Stimulated activated naive CD8-positive, alpha-beta T cell treated with anti-CD3 and anti-CD28 coated beads, Interleukin-15, amount 100 ng/mL, for 72 hours (primary cell): ENCODE measurements at regions not wholly inside any gene's neighbourhood (a gene's known extent, or its start where the extent isn't known, plus 50 kb on each side); places are given as distances from the start of the nearest gene placed in this dataset.

Experiments used
- ATAC-seq: fragments of 150-1000 bp; cut with Tn5 transposase; 2 replicates; pipeline ENCODE4 v1.10.0; 2021; ENCODE audit warnings: mild to moderate bottlenecking, moderate library complexity
- DNase-seq, 2 donors: peaks; one replicate each; pipeline ENCODE4 v3.0.0; 2021 to 2022
- H3K27ac Mint-ChIP-seq, 2 donors: one replicate each; pipeline ENCODE4 v1.8.0; 2022; ENCODE audit warnings: mild to moderate bottlenecking in 2 of 2, mixed read lengths in 2 of 2, moderate library complexity in 2 of 2
- H3K27me3 Mint-ChIP-seq: one replicate; pipeline ENCODE4 v1.8.0; 2022; ENCODE audit warnings: mixed read lengths
- H3K4me1 Mint-ChIP-seq: one replicate; pipeline ENCODE4 v1.8.0; 2022; ENCODE audit warnings: mild to moderate bottlenecking, mixed read lengths
- H3K4me3 Mint-ChIP-seq, 2 donors: one replicate each; pipeline ENCODE4 v1.8.0; 2022; ENCODE audit warnings: mild to moderate bottlenecking in 2 of 2, mixed read lengths in 2 of 2, moderate library complexity in 1 of 2
- H3K9me3 Mint-ChIP-seq, 2 donors: one replicate each; pipeline ENCODE4 v1.8.0; 2022; ENCODE audit warnings: mixed read lengths in 2 of 2

DNA sequence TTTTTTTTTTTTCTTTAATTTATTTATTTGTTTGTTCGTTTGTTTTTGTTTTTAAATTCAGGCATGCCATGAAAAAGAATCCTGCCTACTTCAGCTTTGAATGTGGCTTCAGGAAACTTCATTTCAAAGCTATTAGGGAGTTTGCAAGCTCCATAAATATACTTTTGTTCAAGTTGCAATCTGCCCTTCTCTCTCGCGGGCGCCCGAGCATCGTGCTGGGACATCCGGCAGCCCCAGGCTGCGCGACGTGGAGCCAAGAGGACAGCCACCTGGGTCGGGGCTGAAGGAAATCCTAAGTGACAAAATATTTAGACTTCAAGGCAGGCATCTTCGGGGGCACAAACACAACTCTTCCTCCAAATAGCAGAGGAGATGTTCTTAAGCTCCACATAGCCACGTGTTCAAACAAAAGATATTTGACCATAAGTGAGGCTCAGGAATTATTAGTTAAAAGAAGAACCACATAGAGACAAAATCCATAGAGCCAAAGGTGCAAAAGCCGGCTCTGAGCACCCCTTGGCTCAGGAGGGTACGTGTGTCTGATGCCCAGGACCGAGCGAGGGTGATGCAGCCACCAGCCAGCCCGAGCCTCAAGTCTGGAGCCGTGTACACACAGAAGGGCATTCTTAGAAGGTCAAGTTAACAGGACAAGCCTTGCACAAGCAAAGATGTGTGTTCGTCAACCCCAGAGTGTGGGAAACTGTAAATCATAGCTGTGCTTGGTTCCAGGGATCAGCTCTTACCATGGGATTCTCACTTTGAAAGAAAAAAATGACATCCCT, 256.5 kb upstream of the SALL3 start:
- no peak for ATAC-seq
- Mint-ChIP-seq H3K27me3 (peaks cover 36% of the 10 kb centered on the region), H3K4me1 (no peaks in the 10 kb centered on the region), H3K9me3 (no peaks in the 10 kb centered on the region), H3K4me3 (no peak overlapping the region), H3K27ac (no peak overlapping the region)
- DNase-seq = no peak

DNA sequence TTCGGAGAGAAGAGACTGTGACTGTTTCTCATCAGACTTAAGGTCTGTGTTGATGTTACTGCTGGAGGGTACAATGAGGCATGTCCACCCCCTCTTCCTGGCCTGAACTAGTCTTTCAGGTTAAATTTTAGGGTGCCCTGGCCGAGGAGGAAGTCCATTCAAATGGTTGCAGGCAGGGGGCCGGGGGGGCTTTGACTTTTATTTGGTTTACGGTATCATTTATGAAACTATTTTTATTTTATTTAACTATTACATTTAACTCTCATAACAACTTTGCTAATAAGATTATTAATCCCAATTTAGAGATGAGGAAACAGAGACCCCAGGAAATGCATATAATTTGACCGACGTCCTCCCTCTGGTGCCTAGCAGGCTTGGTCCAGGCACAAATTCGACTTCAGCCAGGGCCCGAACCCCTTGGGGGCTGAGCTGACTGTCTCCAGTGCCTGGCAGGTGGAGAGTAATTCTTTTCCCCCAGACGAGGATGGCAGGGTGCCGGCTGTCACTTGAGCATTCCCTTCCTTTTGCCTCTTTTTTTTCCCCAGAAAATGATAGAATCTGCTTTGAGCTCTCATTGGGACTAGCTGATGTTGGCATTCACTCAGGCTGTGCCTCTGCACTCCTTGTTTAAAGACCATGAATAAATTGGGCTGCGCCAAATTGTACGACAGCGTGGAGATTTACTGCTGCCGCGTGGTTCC, 255.3 kb upstream of the SALL3 start:
- no peaks in the 10 kb centered on the region for H3K9me3 Mint-ChIP-seq
- H3K27ac Mint-ChIP-seq = no peak overlapping the region
- no peak for ATAC-seq
- H3K4me1 Mint-ChIP-seq = no peaks in the 10 kb centered on the region
- H3K27me3 Mint-ChIP-seq = peaks cover 36% of the 10 kb centered on the region
- no peak for DNase-seq
- no peak overlapping the region for H3K4me3 Mint-ChIP-seq

DNA sequence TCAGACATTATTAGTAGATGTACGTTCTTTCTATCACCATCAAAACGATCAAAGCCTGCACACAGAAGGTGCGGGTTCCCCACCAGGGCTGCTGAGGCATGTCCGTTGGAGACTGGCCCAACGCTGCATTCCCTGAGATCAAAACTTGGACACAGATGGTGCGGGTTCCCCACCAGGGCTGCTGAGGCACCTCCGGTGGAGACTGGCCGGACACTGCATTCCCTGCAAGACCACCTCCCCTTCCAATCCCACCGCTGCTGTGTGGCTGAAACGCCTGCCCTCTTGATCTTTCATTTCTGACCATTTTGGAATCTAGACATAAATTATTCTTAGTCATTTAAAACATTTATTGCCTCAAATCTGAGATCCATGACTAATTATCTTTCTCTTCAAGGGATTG, 254.2 kb upstream of the SALL3 start:
- no peaks in the 10 kb centered on the region for H3K9me3 Mint-ChIP-seq
- no peak for DNase-seq
- peaks cover 29% of the 10 kb centered on the region for H3K27me3 Mint-ChIP-seq
- no peak overlapping the region for H3K27ac Mint-ChIP-seq
- ATAC-seq = no peak
- no peaks in the 10 kb centered on the region for H3K4me1 Mint-ChIP-seq
- no peak overlapping the region for H3K4me3 Mint-ChIP-seq

DNA sequence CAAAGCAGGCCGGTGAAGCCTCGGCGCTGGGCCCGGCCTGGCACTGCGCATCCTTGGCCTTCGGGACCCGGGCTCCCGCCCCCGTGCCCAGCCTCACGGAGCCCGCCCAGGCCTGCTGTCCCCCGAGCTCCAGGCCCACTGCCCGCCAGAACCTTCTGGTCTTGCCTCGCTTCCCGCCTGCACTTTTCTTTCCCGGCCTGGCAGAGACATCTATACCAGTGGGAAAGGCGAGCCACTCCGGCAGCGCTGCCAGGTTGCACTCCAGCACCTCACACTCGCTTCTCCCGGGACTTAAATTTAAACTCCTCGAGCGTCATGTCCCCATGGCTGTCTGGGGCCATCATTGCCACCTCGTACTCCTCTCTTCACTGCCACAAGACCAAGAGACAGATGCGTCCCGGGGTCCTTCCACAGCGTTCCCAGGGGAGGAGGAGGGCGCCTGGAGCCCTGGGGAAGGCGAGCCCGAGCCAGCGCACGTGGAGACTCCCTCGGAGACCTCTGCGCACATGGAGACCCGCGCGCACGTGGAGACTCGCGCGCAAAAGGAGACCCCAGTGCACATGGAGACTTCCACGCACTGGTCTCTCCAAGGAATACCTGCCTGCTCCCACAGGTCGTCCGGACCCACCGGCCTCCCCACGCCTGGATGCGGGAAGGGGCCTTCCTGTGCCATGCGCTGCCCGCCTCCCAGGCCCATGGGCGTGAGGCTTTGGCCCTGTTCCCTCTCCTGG, 253.1 kb upstream of the SALL3 start:
- Mint-ChIP-seq H3K4me1 (no peaks in the 10 kb centered on the region), H3K27me3 (peaks cover 28% of the 10 kb centered on the region), H3K4me3 (no peak overlapping the region), H3K27ac (peak overlapping the region in 1 of 2 donors; percentile 59), H3K9me3 (no peaks in the 10 kb centered on the region)
- DNase-seq (no peak), ATAC-seq (no peak)

DNA sequence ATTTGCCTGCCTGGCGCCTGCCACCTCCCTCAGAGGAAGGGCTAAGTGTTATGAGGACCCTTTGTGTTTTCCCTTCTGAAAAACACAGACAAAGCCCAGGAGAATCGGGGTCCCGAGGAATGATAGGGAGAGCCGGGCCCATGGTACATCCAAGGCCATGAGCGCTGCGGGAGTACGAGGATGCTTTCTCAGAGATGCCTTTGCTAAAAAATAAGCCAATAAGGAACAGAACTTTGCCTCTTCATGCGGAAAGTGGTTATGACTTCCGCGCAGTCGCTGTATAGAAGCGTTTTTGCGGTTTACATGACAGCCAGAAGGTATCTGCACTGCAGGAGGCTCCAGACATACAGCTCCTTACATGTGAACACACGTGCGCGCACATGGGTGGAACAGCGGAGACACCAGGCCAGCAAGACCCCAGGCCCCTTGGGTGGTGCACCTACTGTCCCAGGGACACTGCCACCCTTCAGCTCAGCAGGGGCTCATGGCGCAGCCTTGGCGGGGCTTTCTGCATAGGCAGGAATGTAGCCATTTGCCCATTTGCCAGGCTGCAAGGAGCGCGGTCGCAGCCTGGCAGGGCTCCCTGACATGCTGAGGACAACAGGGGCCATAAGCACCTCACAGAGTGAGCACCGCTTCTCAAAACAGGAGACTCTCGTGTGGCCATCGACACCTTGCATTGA, 252.4 kb upstream of the SALL3 start:
- Mint-ChIP-seq H3K9me3 (no peaks in the 10 kb centered on the region), H3K27ac (no peak overlapping the region), H3K27me3 (peaks cover 21% of the 10 kb centered on the region), H3K4me3 (no peak overlapping the region), H3K4me1 (no peaks in the 10 kb centered on the region)
- ATAC-seq (no peak), DNase-seq (no peak)

DNA sequence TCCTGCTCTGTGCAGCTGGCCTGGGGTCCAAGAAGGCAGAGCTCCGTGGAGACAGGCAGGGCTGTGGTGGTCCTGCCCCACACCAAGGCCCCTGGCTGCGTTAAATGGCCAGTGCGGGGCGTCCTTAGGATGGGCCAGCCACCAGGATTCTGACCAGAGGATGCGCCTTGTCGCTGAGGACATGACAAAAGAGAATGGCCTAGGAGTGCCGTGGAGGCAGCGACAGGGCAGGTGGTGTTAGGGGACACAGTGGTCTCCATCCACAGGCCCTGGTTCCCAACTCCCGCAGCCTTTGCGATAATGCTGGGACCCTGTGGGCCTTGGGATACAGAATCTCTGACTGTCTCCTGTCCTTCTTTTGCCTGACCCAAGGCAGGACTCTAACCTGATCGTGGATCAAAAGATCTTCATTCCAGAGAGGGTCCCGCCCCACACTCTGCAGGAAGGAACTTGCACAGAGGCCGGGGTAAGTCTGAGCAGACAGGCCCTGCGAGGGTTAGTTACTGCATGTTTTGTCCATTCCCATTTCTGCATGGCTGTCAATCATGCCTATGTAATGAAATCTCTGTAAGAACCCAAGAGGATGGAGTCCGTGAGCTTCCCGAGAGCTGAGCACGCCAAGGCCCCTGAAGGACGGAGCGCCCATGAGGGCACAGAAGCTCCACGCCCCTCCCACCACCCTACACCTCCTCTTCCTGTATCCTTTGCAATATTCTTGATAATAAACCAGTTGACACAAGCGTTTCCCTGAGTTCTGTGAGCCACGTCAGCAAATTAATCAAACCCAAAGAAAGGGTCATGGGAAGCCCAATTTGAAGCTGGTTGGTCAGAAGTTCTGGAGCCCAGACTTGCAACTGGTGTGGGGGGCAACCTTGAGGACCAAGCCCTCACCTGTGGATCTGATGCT, 251.5 kb upstream of the SALL3 start:
- Mint-ChIP-seq H3K27ac (no peak overlapping the region), H3K27me3 (peaks cover 16% of the 10 kb centered on the region), H3K4me1 (no peaks in the 10 kb centered on the region), H3K9me3 (no peaks in the 10 kb centered on the region), H3K4me3 (no peak overlapping the region)
- DNase-seq (no peak), ATAC-seq (no peak)

DNA sequence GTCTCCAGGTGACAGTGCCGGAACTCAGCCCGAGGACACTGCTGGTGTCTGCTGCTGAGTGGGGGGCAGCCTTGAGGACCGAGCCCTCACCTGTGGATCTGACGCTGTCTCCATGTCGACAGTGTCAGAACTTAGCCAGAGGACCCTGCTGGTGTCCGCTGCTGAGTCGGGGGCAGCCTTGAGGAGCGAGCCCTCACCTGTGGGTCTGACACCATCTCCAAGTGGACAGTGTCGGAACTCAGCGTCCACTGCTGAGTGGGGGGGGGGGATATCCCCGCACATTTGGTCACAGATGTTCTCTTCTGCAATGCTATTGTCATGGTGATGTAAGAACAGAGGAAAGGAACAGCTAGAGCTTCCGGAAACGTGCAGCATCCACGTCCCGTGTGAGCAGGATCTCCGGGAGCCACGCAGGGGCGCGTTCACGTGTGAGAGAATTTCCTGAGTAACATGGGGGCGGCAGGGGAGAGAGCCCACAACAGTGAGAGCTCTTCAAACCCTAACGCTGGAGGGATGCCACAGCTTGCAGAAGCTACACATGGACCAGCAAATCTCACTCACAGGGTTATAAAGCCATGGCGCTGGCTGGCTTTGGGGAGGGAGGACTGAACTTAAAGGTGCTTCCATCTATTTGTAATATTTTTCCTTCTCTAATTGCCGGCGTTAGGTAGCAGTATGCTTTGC, 250.7 kb upstream of the SALL3 start:
- ATAC-seq = no peak

DNA sequence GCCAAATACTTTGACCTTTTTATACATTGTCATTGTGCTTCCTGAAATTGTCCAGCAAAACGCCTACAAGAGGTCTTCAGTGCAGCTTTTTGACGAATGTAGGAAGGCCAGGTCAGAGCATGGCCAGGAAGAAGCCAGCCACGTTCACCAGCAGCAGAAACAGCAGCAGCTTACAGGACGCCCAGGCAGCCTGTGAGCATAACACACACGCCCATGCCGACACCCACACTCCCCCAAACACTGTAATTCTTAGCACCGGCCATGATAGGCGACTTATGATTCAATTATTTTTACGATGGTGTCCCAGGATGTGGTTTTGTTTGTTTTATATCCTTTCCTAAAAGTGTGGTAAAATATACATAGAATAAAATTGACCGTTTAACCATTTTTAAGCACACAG, 249.1 kb upstream of the SALL3 start:
- Mint-ChIP-seq H3K4me1 (no peaks in the 10 kb centered on the region), H3K4me3 (no peak overlapping the region), H3K27ac (no peak overlapping the region), H3K27me3 (peaks cover 16% of the 10 kb centered on the region), H3K9me3 (no peaks in the 10 kb centered on the region)
- ATAC-seq (no peak), DNase-seq (no peak)

More for the DNA sequence above, 250.7 kb upstream of the SALL3 start:
- no peaks in the 10 kb centered on the region for H3K9me3 Mint-ChIP-seq
- no peak overlapping the region for H3K27ac Mint-ChIP-seq
- DNase-seq = no peak
- H3K4me3 Mint-ChIP-seq = no peak overlapping the region
- H3K4me1 Mint-ChIP-seq = no peaks in the 10 kb centered on the region
- peaks cover 16% of the 10 kb centered on the region for H3K27me3 Mint-ChIP-seq

DNA sequence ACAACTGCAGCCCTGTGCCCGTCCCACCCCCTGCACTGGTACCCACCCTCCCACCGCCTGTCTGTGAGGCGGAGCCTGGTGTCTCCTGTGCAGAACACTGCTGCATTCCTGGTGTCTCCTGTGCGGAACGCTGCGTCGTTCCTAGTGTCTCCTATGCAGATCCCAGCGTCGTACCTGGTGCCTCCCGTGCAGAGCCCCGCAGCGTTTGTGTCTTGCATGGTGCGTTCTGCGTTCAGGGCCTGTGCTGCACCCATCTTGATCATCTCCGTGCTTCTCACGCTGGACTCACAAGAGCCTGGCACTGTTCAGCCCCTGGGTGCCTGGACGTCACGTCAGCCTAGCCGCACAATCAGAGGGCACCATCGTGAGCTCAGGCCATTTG, 248.6 kb upstream of the SALL3 start:
- no peak for DNase-seq
- H3K4me1 Mint-ChIP-seq = no peaks in the 10 kb centered on the region
- no peak overlapping the region for H3K4me3 Mint-ChIP-seq
- H3K27ac Mint-ChIP-seq = no peak overlapping the region
- peaks cover 16% of the 10 kb centered on the region for H3K27me3 Mint-ChIP-seq
- no peaks in the 10 kb centered on the region for H3K9me3 Mint-ChIP-seq
- no peak for ATAC-seq

DNA sequence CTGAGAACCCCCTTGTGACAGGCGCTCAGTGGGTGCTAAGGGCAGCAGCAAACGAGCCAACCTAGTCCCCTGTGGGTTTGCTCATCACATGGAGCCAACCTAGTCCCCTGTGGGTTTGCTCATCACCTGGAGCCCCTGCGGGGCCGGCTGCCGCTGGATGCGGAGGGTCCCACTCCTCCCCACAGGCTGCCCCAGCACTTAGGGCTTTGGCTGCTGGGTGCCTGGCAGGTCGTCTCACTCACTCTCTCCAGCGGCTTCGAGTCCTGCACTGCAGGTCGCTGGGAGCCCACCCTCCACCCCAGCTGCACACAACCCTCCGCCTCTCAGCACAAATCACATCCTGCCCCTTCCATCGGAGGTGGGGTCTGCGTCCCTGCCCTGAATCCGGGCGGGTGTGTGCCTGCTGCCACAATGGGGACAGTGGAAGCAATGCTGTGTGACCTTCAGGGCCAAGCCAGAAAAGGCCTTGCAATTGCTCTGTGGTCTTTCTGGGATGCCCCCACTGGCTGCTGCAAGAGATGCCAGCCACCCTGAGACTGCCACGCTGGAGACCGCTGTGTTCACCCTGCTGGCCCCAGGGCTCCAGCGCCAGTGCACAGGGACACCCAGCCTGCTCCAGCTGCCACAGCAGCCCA, 248.1 kb upstream of the SALL3 start:
- Mint-ChIP-seq H3K9me3 (no peaks in the 10 kb centered on the region), H3K27me3 (peaks cover 16% of the 10 kb centered on the region), H3K4me3 (no peak overlapping the region), H3K27ac (no peak overlapping the region), H3K4me1 (no peaks in the 10 kb centered on the region)
- DNase-seq (no peak), ATAC-seq (no peak)

DNA sequence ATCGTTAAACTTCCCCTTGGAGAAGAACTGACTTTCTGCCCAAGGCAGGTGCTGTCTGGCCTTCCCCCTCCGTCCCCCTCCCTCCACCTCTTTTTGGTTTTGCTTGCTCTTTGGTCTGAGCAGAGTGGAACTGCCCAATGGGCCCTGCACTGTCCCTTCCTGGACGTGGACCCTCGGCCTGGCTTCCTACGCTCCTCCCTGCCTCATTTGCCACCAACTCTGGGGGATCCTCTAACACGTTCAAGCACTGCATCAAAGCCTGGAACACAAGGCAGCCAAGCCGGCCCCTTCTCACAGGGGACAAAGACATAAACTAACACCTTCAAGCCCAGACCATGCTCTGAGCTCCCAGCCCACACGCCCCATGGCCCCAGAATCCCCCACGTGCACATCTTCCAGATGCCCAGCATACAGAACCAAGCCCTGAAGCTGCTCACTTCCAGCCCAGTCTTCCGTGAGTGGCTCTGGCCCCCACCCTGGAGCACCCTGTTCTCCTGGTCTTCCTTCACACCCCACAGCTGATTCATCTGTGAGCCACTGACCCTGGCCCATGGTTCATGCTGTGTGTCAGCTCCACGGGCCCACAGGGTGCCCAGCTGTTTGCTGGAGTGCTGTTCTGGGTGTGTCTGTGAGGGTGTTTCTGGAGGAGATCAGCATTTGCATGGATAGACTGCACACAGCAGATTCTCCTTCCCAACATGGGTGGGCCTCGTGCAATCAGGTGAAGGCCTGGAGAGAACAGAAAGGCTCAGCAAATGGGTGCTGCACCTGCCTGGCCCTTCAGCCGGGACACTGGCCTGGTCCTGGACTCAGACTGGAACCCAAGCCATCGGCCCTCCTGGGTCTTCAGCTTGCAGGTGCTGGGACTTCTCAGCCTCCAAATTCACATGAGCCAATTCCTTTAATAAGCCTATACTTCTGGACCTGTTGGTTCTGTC, 247.1 kb upstream of the SALL3 start:
- Mint-ChIP-seq H3K27ac (no peak overlapping the region), H3K4me3 (no peak overlapping the region), H3K27me3 (peaks cover 16% of the 10 kb centered on the region), H3K4me1 (no peaks in the 10 kb centered on the region), H3K9me3 (no peaks in the 10 kb centered on the region)
- ATAC-seq (no peak), DNase-seq (no peak)

DNA sequence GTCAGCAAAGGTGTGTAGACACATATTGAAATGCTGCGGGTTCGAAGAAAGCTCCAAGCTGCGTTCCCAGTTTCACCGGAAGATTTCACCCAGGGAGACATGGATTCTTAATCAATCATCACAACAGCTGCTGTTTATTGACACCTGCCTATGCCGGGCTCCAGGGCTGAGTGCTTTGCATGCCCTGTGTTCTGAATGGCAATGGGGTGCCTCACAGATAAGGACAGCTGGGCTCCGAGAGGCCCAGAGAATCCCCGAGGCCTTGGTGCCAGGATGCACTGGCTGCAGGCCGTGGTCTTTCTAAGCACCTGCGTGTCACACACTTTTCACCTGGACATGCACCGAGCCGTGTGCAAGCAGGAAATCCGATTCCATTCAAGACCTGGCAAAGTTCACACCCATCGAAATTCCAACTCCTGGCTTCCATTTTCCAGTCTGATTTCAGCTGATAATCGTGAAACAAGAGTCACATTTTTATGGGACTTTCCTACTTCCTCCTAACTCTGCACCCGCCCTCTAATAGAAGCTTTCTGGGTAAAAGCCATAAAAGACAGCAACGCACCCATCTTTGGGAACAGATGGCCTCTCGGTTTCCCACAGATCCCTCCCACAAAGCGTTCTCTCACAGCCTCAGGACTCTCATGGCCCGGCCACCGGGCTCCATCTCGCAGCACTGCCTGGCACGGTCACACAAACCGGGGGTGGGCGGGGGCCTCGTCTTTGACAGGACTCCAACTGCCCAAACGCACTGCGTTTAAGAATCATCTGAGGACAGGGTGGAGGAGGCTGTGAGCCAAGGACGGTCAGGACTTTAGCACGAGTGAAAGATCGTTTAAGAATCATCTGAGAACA, 245.6 kb upstream of the SALL3 start:
- ATAC-seq (no peak), DNase-seq (no peak)
- no peaks in the 10 kb centered on the region for H3K4me1 Mint-ChIP-seq
- no peak overlapping the region for H3K27ac Mint-ChIP-seq
- H3K4me3 Mint-ChIP-seq = no peak overlapping the region
- peaks cover 16% of the 10 kb centered on the region for H3K27me3 Mint-ChIP-seq
- peaks cover 0 to 11% of the 10 kb centered on the region in 2 donors for H3K9me3 Mint-ChIP-seq

DNA sequence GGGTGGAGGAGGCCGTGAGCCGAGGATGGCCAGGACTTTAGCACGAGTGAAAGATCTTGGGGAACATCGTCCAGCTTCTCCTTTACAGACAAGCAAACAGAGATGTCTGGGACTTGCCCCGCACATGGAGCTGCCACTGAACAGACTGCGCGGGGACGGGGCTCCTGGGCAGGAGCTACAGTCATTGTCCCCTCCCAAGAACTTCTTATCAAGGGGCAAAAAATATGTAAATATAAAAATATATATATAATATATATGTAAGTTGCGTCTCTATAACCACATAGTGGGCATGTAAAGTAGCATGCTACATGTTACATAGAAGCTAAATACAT, 245.0 kb upstream of the SALL3 start:
- no peak for ATAC-seq
- H3K9me3 Mint-ChIP-seq = peaks cover 0 to 14% of the 10 kb centered on the region in 2 donors
- DNase-seq = no peak
- H3K4me3 Mint-ChIP-seq = no peak overlapping the region
- no peaks in the 10 kb centered on the region for H3K4me1 Mint-ChIP-seq
- no peak overlapping the region for H3K27ac Mint-ChIP-seq
- H3K27me3 Mint-ChIP-seq = peaks cover 16% of the 10 kb centered on the region
